GM10266 (cell line): ENCODE measurements at regions not wholly inside any gene's neighbourhood (a gene's known extent, or its start where the extent isn't known, plus 50 kb on each side); places are given as distances from the start of the nearest gene placed in this dataset.

Source experiments
- DNase-seq: peaks from one replicate; pipeline ENCODE4 v3.0.0; 2012; ENCODE audit errors: extremely low spot score
- CTCF ChIP-seq: IDR thresholded peaks from 2 replicates; pipeline ENCODE4 v1.5.1; 2012; ENCODE audit warnings: mild to moderate bottlenecking, low read depth; ENCODE audit not compliant: control insufficient read depth, insufficient read depth; ENCODE audit errors: missing control alignments

- TF ChIP-seq CTCF, result no peak
- no peak for DNase-seq
Observed at GRCh38 chr6:21461844-21462518, 131.6 kb upstream of the SOX4 start.

GRCh38 chr6:21462519-21462852 lies 131.1 kb upstream of the SOX4 start:
- no peak for DNase-seq
- TF ChIP-seq CTCF, result no peak

GRCh38 chr6:21467091-21467490 lies 126.5 kb upstream of the SOX4 start:
- no peak for DNase-seq
- no peak for TF ChIP-seq CTCF

GRCh38 chr6:21468461-21468860 lies 125.1 kb upstream of the SOX4 start:
- TF ChIP-seq CTCF, result no peak
- DNase-seq, result no peak

GRCh38 chr6:21469213-21469612 lies 124.3 kb upstream of the SOX4 start:
- no peak for DNase-seq
- TF ChIP-seq CTCF, result no peak

- no peak for DNase-seq
- TF ChIP-seq CTCF, result no peak
Observed at GRCh38 chr6:21476112-21476511, 117.4 kb upstream of the SOX4 start.

- no peak for TF ChIP-seq CTCF
- no peak for DNase-seq
Observed at GRCh38 chr6:21478411-21478810, 115.1 kb upstream of the SOX4 start.
